Left lung (tissue), 4 donors: ENCODE measurements at regions not wholly inside any gene's neighbourhood (a gene's known extent, or its start where the extent isn't known, plus 50 kb on each side); places are given as distances from the start of the nearest gene placed in this dataset.
"Not testable (repeated sequence)": the region's sequence is repeated elsewhere in the genome, so short reads cannot be mapped to it uniquely, and the experiment has no call there.

Experiments used
- ATAC-seq: fragments of 200-7000 bp; cut with Tn5 transposase; one replicate; pipeline ENCODE4 v1.9.1; 2020; ENCODE audit warnings: moderate library complexity
- DNase-seq, 4 donors: peaks; one replicate each; pipeline ENCODE4 v3.0.0-alpha.2; 2013 to 2020
- H3K27ac ChIP-seq, 2 donors: fragments of 200-600 bp; sonication (generic) in 1 of 2; one replicate each; pipeline versions ENCODE4 v1.5.0 to v1.8.0; 2020 to 2021
- H3K27me3 ChIP-seq, 2 donors: fragments of 200-600 bp; sonication (generic) in 1 of 2; one replicate each; pipeline versions ENCODE4 v1.5.0 to v1.8.0; 2020 to 2021
- H3K36me3 ChIP-seq, 2 donors: fragments of 200-600 bp; sonication (generic) in 1 of 2; one replicate each; pipeline versions ENCODE4 v1.5.0 to v1.8.0; 2020 to 2021
- H3K4me1 ChIP-seq, 2 donors: fragments of 200-600 bp; one replicate each; pipeline ENCODE4 v1.8.0; 2021
- H3K4me3 ChIP-seq, 2 donors: fragments of 200-600 bp; sonication (generic) in 1 of 2; one replicate each; pipeline versions ENCODE4 v1.5.0 to v1.8.0; 2020 to 2021; ENCODE audit warnings: mild to moderate bottlenecking in 1 of 2
- H3K9me3 ChIP-seq, 2 donors: fragments of 200-600 bp; sonication (generic) in 1 of 2; one replicate each; pipeline versions ENCODE4 v1.5.0 to v1.8.0; 2020 to 2021
- CTCF ChIP-seq, 2 donors: fragments of 200-600 bp; sonication (generic) in 1 of 2; IDR thresholded peaks; one replicate each; pipeline versions ENCODE4 v1.5.0 to v1.8.0; 2021; ENCODE audit warnings: antibody characterized with exemption in 2 of 2
- intact Hi-C, 2 donors: fragments of 100-400 bp; cut with DNase I; formaldehyde crosslinking; loops; one replicate each; pipeline versions ENCODE4 v1.11.2 to v1.14.2; 2022
- donor health status: DM: no; HTN: yes; CAD: no.
- donor health status: DM: no; HTN: no; CAD: no.

- Histone ChIP-seq H3K9me3 (peaks cover 0 to 12% of the 10 kb centered on the region in 2 donors), H3K27me3 (peaks cover 0 to 37% of the 10 kb centered on the region in 2 donors)
- ATAC-seq, intact Hi-C loops, H3K27ac ChIP-seq, H3K4me1 ChIP-seq, H3K4me3 ChIP-seq, H3K36me3 ChIP-seq: not testable (repeated sequence)
- DNase-seq: peak in 1 of 4 donors; percentile 62
Measured at GRCh38 chr2:131833367-131834202, 305.9 kb downstream of the CCDC74A start.

GRCh38 chr2:131834203-131835020 is 306.7 kb downstream of the CCDC74A start:
- H3K36me3 ChIP-seq, H3K4me1 ChIP-seq, intact Hi-C loops, H3K9me3 ChIP-seq, H3K27ac ChIP-seq, H3K4me3 ChIP-seq, ATAC-seq: not testable (repeated sequence)
- peaks cover 0 to 30% of the 10 kb centered on the region in 2 donors for H3K27me3 ChIP-seq
- DNase-seq: peak in 1 of 4 donors; percentile 78

GRCh38 chr2:131835022-131835421 is 307.3 kb downstream of the CCDC74A start:
- H3K9me3 ChIP-seq, H3K4me3 ChIP-seq, ATAC-seq, DNase-seq, intact Hi-C loops, H3K4me1 ChIP-seq, H3K36me3 ChIP-seq, H3K27ac ChIP-seq: not testable (repeated sequence)
- peaks cover 0 to 24% of the 10 kb centered on the region in 2 donors for H3K27me3 ChIP-seq

- Histone ChIP-seq H3K36me3 (no peaks in the 10 kb centered on the region), H3K4me3 (no peak overlapping the region), H3K27me3 (peaks cover 0 to 18% of the 10 kb centered on the region in 2 donors), H3K4me1 (no peaks in the 10 kb centered on the region), H3K27ac (no peak overlapping the region), H3K9me3 (no peaks in the 10 kb centered on the region)
- ATAC-seq (no peak), DNase-seq (peak in 1 of 4 donors; percentile 76)
- intact Hi-C loops: no loop called here
- TF ChIP-seq CTCF (IDR thresholded peaks at IDR 0.05): no peak
Measured at GRCh38 chr2:131835621-131836091, 308.0 kb downstream of the CCDC74A start.

GRCh38 chr2:131836116-131836515 is 308.4 kb downstream of the CCDC74A start:
- H3K36me3 ChIP-seq, intact Hi-C loops, ATAC-seq, H3K4me3 ChIP-seq, H3K27ac ChIP-seq, H3K9me3 ChIP-seq, DNase-seq, H3K4me1 ChIP-seq: not testable (repeated sequence)
- peaks cover 0 to 13% of the 10 kb centered on the region in 2 donors for H3K27me3 ChIP-seq

- H3K27ac ChIP-seq, DNase-seq, intact Hi-C loops, H3K4me1 ChIP-seq, H3K4me3 ChIP-seq, ATAC-seq, H3K27me3 ChIP-seq, H3K36me3 ChIP-seq, H3K9me3 ChIP-seq: not testable (repeated sequence)
Measured at GRCh38 chr2:131844044-131844443, 316.4 kb downstream of the CCDC74A start.

GRCh38 chr2:131856202-131856601 is 305.6 kb downstream of the ANKRD30BL start:
- H3K27ac ChIP-seq, H3K9me3 ChIP-seq, intact Hi-C loops, ATAC-seq, DNase-seq, H3K27me3 ChIP-seq, H3K4me1 ChIP-seq, H3K36me3 ChIP-seq, H3K4me3 ChIP-seq: not testable (repeated sequence)

GRCh38 chr2:131858197-131858596 is 303.6 kb downstream of the ANKRD30BL start:
- ATAC-seq: peak; percentile 60
- intact Hi-C loops: not testable (repeated sequence)

More at GRCh38 chr2:131858197-131858596, 303.6 kb downstream of the ANKRD30BL start:
- not testable (repeated sequence) for H3K27me3 ChIP-seq, H3K4me1 ChIP-seq, H3K9me3 ChIP-seq, H3K36me3 ChIP-seq, H3K4me3 ChIP-seq, H3K27ac ChIP-seq
- peak in 1 of 2 donors; percentile 28 for TF ChIP-seq CTCF (IDR thresholded peaks at IDR 0.05)
- peak in 1 of 4 donors; percentile 0 for DNase-seq
